ENCODE measurements at regions not wholly inside any gene's neighbourhood (a gene's known extent, or its start where the extent isn't known, plus 50 kb on each side); places are given as distances from the start of the nearest gene placed in this dataset.

GRCh38 chr2:217076657-217077232 is 216.9 kb upstream of the TNP1 start:
- no peak overlapping the region for H3K4me3 ChIP-seq
- TF ChIP-seq CTCF (IDR thresholded peaks at IDR 0.05), result no peak
- no peak for DNase-seq (ENCODE audit: low spot score)
- H3K27ac ChIP-seq, result no peak overlapping the region

DNA sequence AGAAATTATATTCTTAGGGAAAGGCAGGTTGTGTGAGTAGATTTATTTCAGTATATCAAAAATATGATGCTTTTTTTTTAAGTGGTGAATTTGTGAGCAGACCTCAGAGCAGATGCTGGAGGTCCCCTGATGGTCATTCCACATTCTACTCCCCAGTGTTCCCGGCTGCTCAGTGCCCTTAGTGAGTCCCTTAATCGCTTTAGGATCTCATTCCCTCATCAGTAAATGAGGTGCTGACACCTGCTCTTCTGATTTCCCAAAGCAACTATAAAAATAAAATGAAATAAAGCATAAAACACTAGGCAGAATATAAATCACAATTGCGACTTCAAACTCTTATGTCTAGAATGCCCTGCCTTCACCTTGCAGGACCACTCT is 216.2 kb upstream of the TNP1 start:
- Histone ChIP-seq H3K4me3 (no peak overlapping the region), H3K27ac (no peak overlapping the region)
- no peak for DNase-seq (ENCODE audit: low spot score)
- no peak for TF ChIP-seq CTCF (IDR thresholded peaks at IDR 0.05)

DNA sequence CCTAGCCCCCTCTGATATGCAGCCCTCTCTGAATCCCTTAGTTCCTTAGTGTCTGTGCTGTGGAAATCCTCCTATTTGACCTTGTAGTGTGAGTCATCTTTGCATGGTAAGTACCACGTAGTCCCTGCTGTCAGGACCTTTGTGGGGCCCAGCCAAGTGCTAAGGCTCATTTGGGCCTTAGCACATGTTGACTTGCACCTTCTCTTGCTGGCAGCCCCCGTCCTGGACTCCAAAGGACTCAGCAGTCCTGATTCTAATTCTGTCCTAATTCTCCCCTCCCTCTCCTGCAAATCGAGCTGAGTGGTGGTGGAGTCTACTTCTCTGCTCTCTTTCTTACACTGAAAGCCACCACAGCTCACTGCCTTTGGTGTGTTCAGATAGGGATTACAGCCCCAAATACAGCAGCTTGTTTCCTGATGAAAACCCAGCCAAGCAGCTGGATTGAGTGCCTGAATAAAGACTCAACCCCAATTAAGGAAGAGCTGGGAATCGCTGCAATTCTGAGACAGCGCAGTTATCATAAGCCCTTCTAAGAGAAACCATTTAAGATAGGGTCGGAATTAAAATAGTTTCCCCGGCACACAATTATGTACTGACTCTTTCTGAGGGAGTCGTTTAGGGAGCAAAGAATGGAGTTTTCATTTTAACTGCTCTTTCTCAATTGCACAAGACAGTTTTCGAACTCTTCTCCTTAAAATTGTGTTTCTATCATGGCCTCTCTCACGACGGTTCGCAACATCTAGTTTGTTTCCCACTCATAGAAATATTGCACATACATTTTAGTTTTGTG is 215.6 kb upstream of the TNP1 start:
- H3K4me3 ChIP-seq, result no peak overlapping the region
- no peak for TF ChIP-seq CTCF (IDR thresholded peaks at IDR 0.05)
- DNase-seq (ENCODE audit: low spot score), result no peak
- H3K27ac ChIP-seq, result peak overlapping the region; percentile 21 to 75

DNA sequence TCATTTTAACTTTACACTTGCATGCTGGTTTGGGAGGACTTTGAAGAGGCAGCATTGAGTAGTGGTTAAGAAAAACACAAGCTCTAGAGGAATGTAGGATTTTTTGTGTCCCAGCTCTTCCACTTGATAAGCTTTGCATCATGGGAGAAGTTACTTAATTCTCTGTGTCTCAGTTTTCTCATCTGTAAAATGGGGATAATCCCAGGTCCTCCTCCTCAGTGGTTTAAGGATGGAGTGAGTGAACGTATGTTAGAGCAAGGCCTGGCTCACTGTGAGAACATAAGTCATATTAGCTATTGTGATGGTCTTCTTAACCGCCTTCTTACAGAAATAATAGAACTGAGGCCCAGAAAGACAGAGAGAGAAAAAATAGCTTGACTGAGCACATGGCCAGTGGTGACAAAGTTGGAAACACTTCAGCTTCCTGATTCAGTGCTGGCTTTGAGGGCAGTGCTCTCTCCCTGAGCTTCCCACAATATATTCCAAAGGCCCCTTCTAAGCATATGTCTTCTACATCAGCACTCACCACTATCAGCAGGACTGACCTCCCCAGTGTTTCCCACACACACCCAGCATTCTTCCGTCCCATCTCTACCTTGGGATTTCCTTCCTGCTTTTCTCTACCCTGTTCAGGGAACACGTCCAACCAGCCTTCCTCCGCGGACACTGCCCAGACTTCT is 214.9 kb upstream of the TNP1 start:
- TF ChIP-seq CTCF (IDR thresholded peaks at IDR 0.05), result no peak
- no peak for DNase-seq (ENCODE audit: low spot score)
- H3K4me3 ChIP-seq, result no peak overlapping the region
- peak overlapping the region; percentile 21 to 75 for H3K27ac ChIP-seq

GRCh38 chr2:217071416-217071815 is 211.6 kb upstream of the TNP1 start:
- no peak for TF ChIP-seq CTCF (IDR thresholded peaks at IDR 0.05)
- no peak overlapping the region for H3K27ac ChIP-seq
- DNase-seq (ENCODE audit: low spot score), result peak; percentile 41
- H3K4me3 ChIP-seq, result no peak overlapping the region

DNA sequence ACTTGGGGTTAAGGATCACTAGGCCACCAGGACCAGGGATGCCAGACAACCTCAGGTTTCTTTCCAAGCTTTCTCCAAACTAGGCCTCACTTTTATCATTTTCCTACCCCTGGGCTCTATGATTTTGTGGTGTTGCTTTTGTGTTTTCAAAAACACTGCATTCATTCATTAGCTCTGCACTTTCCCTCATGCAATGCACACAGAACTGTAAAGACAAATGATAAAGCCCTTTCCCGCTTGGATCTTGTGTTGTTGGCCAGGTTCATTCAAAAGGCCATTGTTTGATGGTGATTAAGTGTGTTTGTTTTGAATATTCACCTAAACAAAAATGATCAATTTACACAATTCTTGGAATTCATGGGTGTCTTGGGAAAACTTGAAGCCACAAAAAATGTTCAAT is 210.7 kb upstream of the TNP1 start:
- Histone ChIP-seq H3K27ac (no peak overlapping the region), H3K4me3 (no peak overlapping the region)
- no peak for DNase-seq (ENCODE audit: low spot score)
- TF ChIP-seq CTCF (IDR thresholded peaks at IDR 0.05), result no peak

All from coronary artery (tissue), 2 donors.